ENCODE measurements at regions not wholly inside any gene's neighbourhood (a gene's known extent, or its start where the extent isn't known, plus 50 kb on each side); places are given as distances from the start of the nearest gene placed in this dataset.
"Not testable (repeated sequence)": the region's sequence is repeated elsewhere in the genome, so short reads cannot be mapped to it uniquely, and the experiment has no call there.

- no peak for DNase-seq
These were observed 167.0 kb upstream of the RPL34 start for GRCh38 chr4:108453366-108453765.

DNA sequence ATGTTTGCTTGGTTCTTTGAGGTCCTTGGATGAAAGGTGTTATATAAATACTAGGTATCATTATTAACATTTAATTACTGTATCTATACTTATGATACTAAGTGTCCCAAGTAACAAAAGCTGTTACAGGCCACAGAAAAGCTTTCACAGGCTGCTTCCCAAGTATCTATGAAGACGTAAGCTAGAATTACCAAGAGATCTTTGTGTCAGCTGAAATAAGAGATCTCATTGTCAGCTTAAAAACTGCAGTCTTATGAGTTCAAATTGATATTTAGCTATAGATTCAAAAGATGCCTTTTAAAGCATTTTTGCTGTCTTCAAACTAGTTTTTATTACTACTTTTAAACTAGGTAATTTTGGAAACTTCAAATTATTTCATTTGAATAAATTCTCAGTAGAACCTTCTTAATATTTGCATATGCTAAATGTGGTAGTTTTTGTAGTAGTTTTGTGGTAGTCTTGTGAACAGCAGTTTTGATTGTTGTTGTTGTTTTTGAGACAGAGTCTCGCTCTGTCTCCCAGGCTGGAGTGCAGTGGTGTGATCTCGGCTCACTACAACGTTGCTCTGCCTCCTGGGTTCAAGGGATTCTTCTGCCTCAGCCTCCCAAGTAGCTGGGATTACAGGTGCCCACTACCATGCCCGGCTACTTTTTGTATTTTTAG lies 170.0 kb upstream of the RPL34 start:
- no peak for DNase-seq

DNA sequence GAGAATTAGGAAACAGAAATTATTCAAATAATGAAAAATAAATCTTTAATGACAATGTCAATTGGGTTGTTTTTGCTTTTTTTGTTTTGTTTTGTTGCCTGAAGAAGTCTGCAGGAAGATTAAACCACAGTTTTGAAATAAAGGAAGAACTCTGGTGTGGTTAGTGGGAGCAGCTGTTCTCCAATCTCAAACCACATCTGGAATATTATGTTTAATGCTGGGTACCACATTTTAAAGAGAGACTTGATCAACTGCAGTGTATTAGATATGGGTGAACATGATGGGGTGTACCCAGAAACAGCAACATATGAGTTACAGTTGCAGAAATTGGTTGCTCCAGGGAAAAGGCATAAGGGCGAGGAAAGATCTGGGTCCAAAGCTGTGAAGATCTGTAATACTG lies 171.2 kb upstream of the RPL34 start:
- peak; percentile 53 for DNase-seq

- no peak for DNase-seq
These were observed 173.8 kb upstream of the RPL34 start for GRCh38 chr4:108446556-108446955.

DNA sequence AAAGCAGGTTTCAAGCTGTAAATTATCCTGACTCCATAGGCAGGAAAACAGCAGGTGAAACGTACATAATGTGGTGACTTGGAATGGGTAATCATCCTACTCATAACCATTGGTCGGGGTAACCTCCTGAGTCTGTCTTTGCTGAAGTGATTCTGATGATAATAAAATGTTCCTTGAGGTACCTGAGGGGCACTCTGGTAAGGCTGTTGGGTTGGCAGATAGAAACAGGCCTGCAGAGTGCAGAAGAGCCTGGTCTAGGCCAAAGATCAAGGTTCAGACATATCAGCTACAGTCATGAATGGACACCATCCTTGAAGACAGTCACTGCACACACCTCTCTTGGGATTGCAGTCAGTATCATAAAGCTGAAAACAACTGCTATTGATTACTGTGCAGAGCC lies 174.7 kb upstream of the RPL34 start:
- no peak for DNase-seq

- no peak for DNase-seq
These were observed 176.8 kb upstream of the RPL34 start for GRCh38 chr4:108443585-108443984.

DNA sequence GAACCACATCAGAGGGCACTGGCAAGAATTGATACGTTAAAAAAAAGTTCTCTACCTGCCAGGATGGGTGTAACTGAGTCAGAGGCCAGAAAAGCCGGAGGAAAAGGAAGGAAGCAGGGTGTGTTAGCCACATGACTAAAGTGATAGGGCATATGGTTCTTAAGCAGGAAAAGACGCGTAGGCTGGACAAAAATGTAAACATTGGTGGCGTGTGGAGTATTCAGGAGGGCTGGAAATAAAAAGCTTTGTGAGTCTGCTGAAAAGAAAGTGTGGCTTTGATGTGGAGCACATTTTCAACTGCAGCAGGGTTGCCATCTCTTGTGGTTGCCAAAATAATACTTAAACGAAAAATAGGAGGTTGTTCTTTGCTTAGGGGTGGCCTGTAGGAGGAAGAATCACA lies 186.5 kb upstream of the RPL34 start:
- DNase-seq = peak; percentile 20

GRCh38 chr4:108433394-108433793 lies 187.0 kb upstream of the RPL34 start:
- not testable (repeated sequence) for DNase-seq

DNA sequence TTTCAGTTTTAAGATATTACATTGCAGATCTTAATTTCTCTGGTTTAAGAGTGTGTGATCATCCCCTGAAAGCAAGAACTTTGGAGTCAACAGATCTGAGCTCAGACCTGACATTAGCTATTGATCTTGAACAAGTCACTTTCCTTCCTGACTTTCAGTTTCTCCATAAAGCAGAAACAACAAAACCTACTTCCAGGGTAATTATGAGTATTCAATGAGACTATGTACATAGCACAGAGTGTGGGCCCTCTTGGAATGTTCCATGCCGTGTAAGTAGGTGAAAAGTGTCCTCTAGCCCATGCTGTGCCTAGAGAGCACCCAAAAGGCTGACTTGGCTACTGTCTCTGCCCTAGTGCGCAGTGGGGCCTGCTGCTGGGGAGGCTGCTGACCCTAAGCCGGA lies 188.0 kb upstream of the RPL34 start:
- DNase-seq = no peak

- no peak for DNase-seq
These were observed 188.4 kb upstream of the RPL34 start for GRCh38 chr4:108431986-108432385.

GRCh38 chr4:108430921-108431320 lies 189.5 kb upstream of the RPL34 start:
- no peak for DNase-seq

GRCh38 chr4:108429662-108430061 lies 190.7 kb upstream of the RPL34 start:
- no peak for DNase-seq

DNA sequence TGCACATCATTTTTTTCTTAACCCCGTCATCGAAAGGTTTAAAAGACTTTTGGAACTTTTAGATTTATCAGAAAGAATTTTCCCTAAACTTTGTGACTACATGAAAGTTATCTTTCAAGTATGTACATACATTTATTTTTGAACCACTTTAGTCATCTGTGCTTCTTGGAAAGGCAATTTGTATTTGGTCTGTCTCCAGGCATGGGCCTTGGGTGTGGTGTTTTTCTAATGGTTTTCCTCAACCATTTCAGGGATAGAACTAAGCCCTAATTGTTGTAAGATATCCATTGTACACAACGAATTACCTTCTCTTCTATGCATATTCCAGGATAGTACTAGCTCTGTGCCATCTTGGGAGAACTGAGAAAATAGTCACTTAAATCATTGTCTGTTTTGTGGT lies 191.5 kb upstream of the RPL34 start:
- DNase-seq = no peak

GRCh38 chr4:108427946-108428485 lies 192.4 kb upstream of the RPL34 start:
- no peak for DNase-seq

DNA sequence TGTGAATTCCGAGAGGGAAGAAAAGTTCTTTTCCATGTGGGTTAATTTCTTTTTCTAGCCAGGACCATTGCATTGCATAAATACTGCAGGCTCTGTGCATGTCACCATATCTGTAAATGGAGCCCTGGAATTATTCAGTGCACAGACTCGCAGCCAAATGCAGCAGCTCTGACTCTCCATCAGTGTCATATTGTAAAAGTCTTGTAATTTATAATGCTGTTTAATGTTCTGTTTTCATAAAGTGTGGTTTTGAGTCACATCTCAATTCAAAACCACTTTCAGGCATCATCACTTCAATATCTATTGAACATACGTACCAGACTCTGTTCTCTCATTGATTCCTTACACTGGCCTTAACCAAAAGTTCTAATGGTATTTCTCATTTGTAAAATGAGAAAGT lies 193.9 kb upstream of the RPL34 start:
- no peak for DNase-seq

DNA sequence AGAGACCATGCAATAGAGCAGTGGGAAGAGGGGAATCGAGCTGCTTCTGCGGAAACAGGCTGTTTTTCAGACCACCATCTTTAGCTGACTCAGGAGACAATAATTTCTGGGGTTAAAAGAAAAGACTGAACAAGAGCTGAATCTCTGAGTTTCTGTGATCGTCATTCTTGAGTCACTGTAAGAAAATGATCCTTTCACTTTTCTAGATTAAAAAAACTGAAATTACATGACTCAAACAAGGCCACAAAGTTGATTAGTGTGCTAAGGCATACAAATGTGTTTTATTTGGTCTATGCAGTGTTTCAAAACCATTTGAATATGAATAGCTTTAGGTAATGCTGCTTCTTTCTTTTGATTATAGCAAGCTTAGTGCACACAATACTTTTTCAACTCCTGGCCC lies 194.4 kb upstream of the RPL34 start:
- DNase-seq = no peak

GRCh38 chr4:108417923-108418322 lies 202.5 kb upstream of the RPL34 start:
- DNase-seq = no peak

DNA sequence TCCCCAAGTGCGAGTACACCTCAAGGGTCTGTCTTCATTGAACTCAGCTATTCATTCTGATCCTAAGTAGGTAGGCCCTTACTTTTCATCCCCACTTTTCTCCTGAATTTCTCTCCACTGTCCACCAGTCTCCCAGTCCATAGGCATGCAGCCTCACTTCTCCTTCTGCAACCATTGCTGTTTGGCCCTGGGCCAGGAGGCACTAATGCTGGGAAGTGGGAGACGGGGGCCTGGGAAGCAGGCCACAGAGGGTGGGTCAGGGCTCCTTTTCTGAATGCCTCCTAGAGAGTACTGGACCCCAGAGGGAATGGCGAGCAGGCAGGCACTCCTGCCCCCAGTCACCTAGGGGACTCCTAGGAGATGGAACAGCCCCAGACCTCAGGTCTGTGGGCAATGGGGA lies 203.5 kb upstream of the RPL34 start:
- no peak for DNase-seq

- DNase-seq = no peak
These were observed 205.0 kb upstream of the RPL34 start for GRCh38 chr4:108415389-108415788.

- DNase-seq = no peak
These were observed 208.5 kb upstream of the RPL34 start for GRCh38 chr4:108411836-108412235.

GRCh38 chr4:108409691-108410090 lies 210.7 kb upstream of the RPL34 start:
- not testable (repeated sequence) for DNase-seq

DNA sequence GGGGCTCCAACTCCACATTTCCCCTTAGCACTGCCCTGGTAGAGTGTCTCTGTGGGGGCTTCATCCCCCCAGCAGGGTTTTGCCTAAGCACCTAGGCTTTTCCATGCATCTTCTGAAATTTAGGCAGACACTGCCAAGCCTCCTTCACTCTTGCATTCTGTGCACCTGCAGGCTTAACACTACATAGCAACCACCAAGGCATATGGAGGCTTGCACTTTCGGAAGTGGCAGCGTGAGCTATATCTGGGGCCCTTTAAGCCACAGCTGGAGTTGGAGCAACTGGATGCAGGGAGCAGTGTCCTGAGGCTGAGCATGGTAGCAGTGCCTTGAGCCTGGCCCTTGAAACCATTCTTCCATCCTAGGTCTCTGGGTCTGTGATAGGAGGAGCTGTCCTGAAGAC lies 214.8 kb upstream of the RPL34 start:
- no peak for DNase-seq

GRCh38 chr4:108400309-108400708 lies 220.1 kb upstream of the RPL34 start:
- DNase-seq = no peak

DNA sequence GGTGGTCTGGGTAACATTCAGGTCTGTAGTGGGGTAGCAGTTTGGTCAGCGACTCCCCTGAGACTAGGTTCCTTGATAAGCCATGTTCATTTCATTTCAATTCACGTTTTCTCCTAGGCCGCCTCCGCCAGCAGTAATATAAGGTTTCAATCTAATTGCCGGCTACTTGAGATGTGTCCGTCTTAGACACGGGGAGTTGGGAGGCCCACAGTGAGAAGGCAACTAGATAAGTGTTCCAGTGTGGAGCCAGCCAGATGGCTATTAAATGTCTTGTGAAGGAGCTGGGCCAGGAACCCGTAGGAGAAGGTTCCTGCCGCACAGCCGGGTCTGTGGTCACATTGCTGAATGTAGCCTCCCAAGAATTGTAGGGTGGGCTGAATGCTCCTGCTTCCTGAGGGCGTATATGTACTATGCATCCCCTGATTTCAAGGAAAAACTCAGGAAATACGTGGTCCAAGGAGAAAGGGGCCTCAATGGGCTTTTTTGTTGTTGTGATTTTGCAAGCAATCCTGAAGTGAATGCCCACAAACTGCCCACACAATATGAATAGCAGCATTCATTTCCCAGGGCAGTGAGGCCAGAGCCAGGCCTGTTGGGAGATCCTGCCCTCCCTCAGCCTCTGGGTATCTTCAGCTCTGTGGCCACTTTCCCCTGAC lies 220.6 kb upstream of the RPL34 start:
- no peak for DNase-seq

GRCh38 chr4:108398836-108399235 lies 221.5 kb upstream of the RPL34 start:
- DNase-seq = no peak

Data from hematopoietic multipotent progenitor cell treated with erythropoietin and hydrocortisone succinate and interleukin-3 and kit ligand, for 6 days (in vitro differentiated cells).